Lower lobe of right lung (tissue), 2 donors: ENCODE measurements at regions not wholly inside any gene's neighbourhood (a gene's known extent, or its start where the extent isn't known, plus 50 kb on each side); places are given as distances from the start of the nearest gene placed in this dataset.

Experiments
- ATAC-seq, 2 donors: fragments of 200-7000 bp; cut with Tn5 transposase; one replicate each; pipeline ENCODE4 v1.9.1; 2020 to 2022; ENCODE audit warnings: mild to moderate bottlenecking in 2 of 2, moderate library complexity in 2 of 2
- DNase-seq: peaks from one replicate; pipeline ENCODE4 v3.0.0-alpha.2; 2020
- H3K27ac ChIP-seq: fragments of 200-600 bp; one replicate; pipeline ENCODE4 v1.8.0; 2022
- H3K27me3 ChIP-seq: fragments of 200-600 bp; one replicate; pipeline ENCODE4 v1.8.0; 2022; ENCODE audit warnings: low read depth
- H3K36me3 ChIP-seq: fragments of 200-600 bp; one replicate; pipeline ENCODE4 v1.8.0; 2022; ENCODE audit warnings: mild to moderate bottlenecking
- H3K4me1 ChIP-seq: fragments of 200-600 bp; one replicate; pipeline ENCODE4 v1.8.0; 2022
- H3K4me3 ChIP-seq: fragments of 200-600 bp; one replicate; pipeline ENCODE4 v1.8.0; 2022; ENCODE audit warnings: mild to moderate bottlenecking
- H3K9me3 ChIP-seq: fragments of 200-600 bp; one replicate; pipeline ENCODE4 v1.8.0; 2022
- intact Hi-C: fragments of 100-400 bp; cut with DNase I; formaldehyde crosslinking; loops from one replicate; pipeline ENCODE4 v1.11.0; 2022
- TF ChIP-seq, protein P1 (sequence below): fragments of 200-600 bp; IDR thresholded peaks from one replicate; pipeline ENCODE4 v1.8.0; 2022; ENCODE audit warnings: antibody characterized with exemption, mild to moderate bottlenecking
- donor health status: DM: no; HTN: yes; CAD: no; lungs with severe emphysema.

DNA sequence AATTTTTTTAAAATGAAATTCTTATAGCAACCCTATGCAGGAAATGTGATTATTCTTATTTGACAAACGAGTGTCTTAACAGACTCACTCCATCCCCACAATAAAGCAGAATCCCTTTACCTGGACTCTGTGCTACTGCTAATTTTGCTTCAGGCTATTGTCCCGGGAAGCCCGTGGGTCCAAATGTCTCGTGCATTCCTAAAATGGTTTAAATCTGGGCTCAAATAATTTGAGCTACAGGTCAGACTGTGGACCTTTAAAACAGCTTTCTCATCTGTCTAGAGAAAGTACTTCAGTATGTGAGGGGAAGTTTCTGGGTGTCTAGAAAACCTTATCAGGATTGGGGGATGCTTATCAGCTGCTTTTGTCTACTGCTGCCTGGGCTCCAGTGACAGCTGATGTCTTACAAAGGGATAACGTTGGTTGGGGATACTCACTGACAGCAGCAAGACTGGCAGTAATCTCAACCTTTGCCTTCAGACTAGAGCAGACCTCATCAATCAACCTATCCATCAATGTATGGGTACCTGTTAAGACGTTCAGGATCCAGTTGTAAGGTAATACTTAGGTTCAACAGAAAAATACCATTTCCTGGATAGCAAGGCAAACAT is 197.9 kb upstream of the CDH11 start:
- intact Hi-C loops: no loop called here
- TF ChIP-seq, protein P1, sequence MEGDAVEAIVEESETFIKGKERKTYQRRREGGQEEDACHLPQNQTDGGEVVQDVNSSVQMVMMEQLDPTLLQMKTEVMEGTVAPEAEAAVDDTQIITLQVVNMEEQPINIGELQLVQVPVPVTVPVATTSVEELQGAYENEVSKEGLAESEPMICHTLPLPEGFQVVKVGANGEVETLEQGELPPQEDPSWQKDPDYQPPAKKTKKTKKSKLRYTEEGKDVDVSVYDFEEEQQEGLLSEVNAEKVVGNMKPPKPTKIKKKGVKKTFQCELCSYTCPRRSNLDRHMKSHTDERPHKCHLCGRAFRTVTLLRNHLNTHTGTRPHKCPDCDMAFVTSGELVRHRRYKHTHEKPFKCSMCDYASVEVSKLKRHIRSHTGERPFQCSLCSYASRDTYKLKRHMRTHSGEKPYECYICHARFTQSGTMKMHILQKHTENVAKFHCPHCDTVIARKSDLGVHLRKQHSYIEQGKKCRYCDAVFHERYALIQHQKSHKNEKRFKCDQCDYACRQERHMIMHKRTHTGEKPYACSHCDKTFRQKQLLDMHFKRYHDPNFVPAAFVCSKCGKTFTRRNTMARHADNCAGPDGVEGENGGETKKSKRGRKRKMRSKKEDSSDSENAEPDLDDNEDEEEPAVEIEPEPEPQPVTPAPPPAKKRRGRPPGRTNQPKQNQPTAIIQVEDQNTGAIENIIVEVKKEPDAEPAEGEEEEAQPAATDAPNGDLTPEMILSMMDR: no peak
- Histone ChIP-seq H3K36me3 (no peaks in the 10 kb centered on the region), H3K27me3 (no peaks in the 10 kb centered on the region), H3K4me1 (no peaks in the 10 kb centered on the region), H3K27ac (no peak overlapping the region), H3K4me3 (no peak overlapping the region), H3K9me3 (no peaks in the 10 kb centered on the region)
- DNase-seq: no peak
- ATAC-seq: no peak

- Histone ChIP-seq H3K4me3 (no peak overlapping the region), H3K4me1 (no peaks in the 10 kb centered on the region), H3K27me3 (no peaks in the 10 kb centered on the region), H3K36me3 (no peaks in the 10 kb centered on the region), H3K9me3 (no peaks in the 10 kb centered on the region), H3K27ac (no peak overlapping the region)
- intact Hi-C loops: no loop called here
- ATAC-seq: no peak
- no peak for DNase-seq
- TF ChIP-seq, protein P1: no peak
These were observed 196.9 kb upstream of the CDH11 start for GRCh38 chr16:65318590-65319257.

DNA sequence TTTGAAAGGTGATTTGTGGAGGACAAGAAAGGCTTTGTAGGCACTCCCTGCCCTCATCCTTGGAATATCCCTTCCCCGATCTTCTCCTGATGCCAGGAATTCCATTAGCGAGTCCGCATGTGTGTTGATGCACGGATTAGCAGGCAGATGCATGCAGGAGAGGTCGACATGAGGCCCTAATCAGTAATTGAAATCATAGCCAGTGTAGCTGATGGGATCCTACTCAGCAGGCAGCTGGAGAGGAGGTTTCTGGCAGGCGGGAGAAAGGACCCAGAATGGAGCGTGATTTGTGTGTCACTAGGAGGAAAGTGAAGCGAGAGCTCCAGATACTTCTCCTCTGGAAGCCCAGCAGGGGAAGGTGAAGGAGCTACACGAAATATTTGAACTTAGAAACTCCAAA is 196.3 kb upstream of the CDH11 start:
- Histone ChIP-seq H3K4me1 (no peaks in the 10 kb centered on the region), H3K27ac (no peak overlapping the region), H3K9me3 (no peaks in the 10 kb centered on the region), H3K36me3 (no peaks in the 10 kb centered on the region), H3K4me3 (no peak overlapping the region), H3K27me3 (no peaks in the 10 kb centered on the region)
- TF ChIP-seq, protein P1: no peak
- DNase-seq (no peak), ATAC-seq (no peak)
- intact Hi-C loops: no loop called here

DNA sequence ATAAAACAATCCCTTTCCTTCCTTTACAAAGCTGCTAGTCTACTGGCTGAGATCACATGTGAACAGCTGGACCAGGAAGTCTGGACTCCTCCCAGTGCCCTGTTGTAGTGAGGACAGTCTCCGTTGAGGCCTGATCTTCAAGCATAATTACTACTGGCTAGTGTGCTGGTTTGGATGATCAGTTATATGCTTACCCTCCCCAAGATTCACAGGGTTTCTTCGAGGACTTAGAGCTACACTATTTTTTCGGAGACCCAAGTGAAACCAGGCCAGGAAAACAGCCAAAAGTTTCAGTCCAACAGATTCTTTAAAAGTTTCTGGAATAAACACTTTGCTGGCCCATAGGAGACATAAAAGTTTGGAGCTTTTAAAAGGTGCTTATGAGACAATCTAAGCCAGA is 194.9 kb upstream of the CDH11 start:
- intact Hi-C loops: no loop called here
- DNase-seq (no peak), ATAC-seq (no peak)

DNA sequence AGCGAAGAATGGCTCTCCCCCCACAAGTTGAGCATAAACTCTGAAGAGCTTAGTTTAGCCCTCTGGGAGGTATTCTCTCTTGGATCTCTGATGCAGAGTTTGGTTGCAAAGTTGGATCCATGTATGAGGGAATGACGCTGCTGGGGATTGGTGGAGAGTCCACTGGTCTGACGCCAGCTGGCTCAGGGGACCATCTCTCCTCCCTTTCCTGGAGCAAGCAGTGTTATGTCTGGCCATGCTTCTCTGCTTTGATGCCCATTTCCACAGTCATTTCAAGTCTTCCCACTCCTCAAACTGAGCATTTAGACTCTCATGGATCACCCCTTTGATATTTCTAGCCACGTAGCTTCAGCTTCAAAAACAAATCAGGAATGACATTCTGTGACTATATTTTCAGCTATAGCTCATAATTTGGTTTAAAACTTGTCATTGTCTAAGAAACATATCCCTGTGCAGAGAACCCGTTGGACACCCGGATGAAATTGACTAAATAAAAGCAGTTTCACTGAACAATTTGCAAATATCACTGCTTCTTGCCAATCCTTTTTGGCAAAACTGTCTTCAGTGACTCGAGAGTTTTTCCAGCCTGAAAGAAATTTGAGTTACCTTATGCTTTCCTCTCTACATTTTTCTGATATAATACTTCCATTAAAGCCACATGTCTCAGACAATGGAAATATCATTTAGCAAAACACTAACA is 193.4 kb upstream of the CDH11 start:
- TF ChIP-seq, protein P1: no peak
- ATAC-seq: peak in 1 of 2 donors; percentile 54
- intact Hi-C loops: no loop called here

More for the DNA sequence above, 194.9 kb upstream of the CDH11 start:
- Histone ChIP-seq H3K4me3 (no peak overlapping the region), H3K9me3 (no peaks in the 10 kb centered on the region), H3K4me1 (no peaks in the 10 kb centered on the region), H3K36me3 (no peaks in the 10 kb centered on the region), H3K27me3 (no peaks in the 10 kb centered on the region), H3K27ac (no peak overlapping the region)
- TF ChIP-seq, protein P1: no peak

More for the DNA sequence above, 193.4 kb upstream of the CDH11 start:
- DNase-seq: no peak
- Histone ChIP-seq H3K4me1 (no peaks in the 10 kb centered on the region), H3K27ac (no peak overlapping the region), H3K4me3 (no peak overlapping the region), H3K27me3 (no peaks in the 10 kb centered on the region), H3K36me3 (no peaks in the 10 kb centered on the region), H3K9me3 (no peaks in the 10 kb centered on the region)
